GM19395 (cell line): ENCODE measurements at regions not wholly inside any gene's neighbourhood (a gene's known extent, or its start where the extent isn't known, plus 50 kb on each side); places are given as distances from the start of the nearest gene placed in this dataset.

Source experiments
- ATAC-seq: cut with Tn5 transposase; IDR thresholded peaks from one replicate; pipeline ENCODE4 v1.9.1; 2021; ENCODE audit warnings: mild to moderate bottlenecking, moderate library complexity; ENCODE audit not compliant: unreplicated experiment

GRCh38 chr20:6942266-6942665 lies 174.8 kb downstream of the BMP2 start:
- ATAC-seq: no peak

DNA sequence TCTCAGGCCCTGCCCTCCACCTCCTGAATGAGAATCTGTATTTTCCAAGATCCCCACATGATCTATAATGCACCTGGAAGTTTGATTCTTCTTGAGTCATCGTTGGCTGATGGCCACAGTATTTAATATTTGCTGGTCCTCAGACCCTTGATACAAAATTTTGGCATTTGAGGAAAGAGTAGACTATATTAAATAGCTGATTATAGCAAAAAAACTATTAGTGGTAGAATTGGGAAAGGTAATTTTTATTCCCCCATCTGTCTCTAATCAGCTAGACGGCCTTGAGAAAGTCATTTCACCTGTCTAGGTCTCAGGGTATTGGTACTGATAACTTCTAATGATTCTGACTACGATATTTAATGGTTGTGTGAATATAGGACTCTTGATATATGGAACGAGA lies 176.8 kb downstream of the BMP2 start:
- no peak for ATAC-seq

GRCh38 chr20:6953611-6954010 lies 186.1 kb downstream of the BMP2 start:
- no peak for ATAC-seq

DNA sequence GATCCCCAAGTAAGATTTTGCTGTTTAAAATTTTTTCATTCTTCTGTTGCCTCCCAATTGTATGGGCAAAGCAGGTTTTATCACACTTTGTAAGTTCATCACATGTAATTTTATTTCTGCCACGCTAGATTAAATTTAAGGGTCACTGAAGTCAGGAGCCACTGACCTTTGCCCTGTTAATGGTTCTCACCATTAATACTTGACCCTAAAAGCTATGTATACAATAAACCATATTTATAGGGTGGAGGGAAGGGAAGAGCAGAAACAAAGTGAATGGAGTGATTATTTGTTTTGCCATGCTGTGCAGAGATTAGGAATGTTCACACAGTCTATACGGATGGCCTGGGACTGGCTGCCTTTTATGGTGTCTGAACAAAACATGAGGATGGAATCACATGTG lies 186.7 kb downstream of the BMP2 start:
- no peak for ATAC-seq

DNA sequence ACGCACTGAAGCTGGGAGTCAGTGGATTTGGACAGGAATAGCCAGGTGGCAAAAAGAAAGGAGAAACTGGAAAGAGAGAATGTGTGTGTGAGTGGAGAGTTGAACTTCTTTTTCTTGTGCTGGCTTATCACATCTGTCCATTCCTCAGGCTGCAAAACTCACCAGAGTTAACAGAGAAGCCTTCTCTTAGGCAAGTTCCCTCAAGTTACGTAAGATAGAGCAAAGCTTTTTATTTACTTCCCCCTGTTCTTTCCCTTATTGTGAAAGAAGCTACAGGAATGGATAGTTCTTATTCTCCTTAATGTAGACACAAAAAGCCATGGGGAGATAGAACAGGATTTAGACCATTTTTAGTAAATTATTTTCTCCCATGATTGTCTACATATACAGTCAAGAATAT lies 188.6 kb downstream of the BMP2 start:
- no peak for ATAC-seq

DNA sequence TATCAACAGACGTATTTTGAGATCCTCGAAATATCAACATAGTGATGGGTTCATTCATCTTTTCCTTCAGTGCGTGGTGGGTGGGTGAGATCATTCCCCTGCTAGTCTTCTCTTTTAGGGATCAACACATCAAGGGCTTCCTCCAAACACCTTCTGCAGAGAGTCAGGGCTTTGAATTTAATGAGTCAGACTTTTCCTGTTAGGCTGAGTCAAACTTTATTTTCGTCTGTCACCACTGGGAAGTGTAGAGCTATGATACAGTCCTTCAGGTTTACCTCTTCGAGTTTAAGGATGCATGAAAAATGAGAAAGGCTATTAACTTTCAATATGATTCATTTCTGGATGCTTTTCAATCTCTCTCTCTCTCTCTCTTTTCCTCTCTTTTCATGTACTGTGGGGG lies 189.1 kb downstream of the BMP2 start:
- ATAC-seq: no peak

DNA sequence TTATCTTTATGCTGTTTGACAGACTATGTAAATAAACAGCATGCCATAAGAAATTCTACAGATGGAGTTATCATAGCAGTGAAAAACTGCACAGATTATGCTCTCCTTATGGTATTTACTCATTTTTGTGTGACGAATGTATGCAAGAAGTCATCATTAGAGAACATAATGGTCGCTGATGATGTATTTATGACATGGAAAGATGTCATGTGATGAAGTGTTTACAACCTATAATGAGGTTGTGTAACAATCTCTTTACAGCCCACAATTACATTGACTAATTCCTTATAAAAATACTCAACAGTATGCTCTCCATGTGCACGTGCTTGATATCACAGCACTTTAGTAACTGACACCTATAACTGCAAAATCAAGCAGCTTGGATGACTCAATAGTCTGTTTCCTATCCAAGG lies 192.4 kb downstream of the BMP2 start:
- no peak for ATAC-seq

GRCh38 chr20:6966721-6967120 lies 199.2 kb downstream of the BMP2 start:
- no peak for ATAC-seq

DNA sequence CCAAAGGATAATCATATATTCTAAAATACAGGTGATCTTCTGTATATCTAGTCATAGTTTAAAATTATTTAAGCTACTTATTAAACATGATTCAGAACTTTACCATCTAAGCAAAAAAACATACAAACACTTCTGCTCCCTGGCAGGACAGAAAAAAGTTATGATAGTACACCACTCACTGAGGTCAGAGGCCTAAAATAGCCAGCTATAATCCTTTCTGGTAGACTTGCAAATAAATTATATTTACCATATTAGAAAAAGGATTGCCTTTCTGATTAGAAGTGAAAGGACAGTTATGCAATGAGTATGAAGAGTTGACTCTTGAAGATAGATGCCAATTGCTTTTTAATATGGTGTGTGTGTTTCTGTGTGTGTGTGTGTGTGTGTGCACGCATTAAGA lies 207.4 kb downstream of the BMP2 start:
- no peak for ATAC-seq

DNA sequence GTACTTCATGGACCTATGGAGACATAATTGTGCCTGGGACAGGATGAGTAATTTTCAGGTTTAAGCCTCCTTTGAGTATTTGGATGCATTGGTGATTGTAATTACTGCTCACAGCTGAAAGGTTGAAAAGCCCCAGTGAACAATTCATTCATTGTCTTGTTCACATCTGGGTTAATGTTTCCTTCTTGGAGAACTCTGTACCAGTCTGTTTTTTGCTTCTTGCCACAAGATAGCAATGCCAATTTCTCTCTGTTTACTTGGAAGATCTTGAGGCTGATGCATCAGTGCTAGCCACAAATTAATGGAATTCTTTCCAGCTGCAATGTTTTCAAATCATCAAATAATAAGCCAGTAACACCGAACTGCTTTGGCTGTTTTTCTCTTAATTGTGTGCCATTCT lies 207.8 kb downstream of the BMP2 start:
- ATAC-seq: no peak

DNA sequence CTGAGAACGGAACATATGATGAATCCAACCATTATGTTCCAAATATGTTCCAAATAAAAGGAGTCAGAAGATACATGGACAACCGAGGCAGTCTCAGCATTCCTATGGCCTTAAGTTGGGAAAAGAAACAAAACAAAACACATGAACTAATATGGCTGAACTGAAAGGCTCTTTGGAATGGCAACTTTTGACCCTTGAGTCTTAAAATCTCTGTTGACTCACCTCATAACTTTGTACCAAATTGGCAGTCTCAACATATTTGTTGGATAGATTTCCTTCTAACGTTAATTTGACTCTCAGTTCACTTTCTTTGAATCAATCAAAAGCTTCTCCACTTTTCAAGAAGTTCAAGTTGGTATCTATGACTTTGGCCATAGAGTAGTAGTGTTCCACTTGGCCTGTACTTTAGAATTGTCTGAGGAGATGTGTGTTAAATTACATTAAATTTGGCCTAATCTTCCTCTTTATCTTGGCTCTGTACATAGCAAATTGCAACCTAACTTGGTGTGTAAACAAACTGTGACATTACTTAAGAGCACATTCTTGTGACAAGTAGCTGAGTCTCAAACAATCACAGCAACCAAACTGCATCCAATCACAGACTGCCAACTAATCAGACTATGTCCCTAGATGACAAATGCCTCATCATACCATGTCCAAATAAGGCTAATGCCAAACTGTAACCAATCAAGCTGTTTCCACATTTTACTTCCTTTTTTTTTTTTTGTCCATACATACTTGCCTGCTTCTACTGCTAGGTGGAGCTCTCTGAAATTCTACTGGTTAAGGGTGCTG lies 208.8 kb downstream of the BMP2 start:
- no peak for ATAC-seq

- no peak for ATAC-seq
Observed at GRCh38 chr20:6979621-6980020, 212.1 kb downstream of the BMP2 start.

DNA sequence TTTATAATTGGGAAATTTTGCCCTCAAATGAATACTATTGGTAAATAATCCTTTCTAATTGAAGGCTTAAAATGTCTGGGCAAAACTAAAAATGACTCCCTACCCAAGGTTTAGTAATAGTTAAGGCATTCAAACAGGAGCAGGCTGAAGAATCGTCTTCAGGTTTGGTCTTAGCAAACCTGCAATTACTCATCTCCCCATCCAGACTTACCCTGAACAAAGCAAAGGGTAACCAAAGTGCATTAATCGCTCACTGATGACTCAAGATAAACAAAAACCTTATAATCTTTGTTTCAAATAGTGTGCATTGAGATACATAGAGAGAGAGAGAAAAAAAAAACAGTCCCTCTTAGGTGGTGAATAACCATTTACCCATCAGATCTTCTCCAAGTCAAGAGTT lies 225.5 kb downstream of the BMP2 start:
- ATAC-seq: no peak

DNA sequence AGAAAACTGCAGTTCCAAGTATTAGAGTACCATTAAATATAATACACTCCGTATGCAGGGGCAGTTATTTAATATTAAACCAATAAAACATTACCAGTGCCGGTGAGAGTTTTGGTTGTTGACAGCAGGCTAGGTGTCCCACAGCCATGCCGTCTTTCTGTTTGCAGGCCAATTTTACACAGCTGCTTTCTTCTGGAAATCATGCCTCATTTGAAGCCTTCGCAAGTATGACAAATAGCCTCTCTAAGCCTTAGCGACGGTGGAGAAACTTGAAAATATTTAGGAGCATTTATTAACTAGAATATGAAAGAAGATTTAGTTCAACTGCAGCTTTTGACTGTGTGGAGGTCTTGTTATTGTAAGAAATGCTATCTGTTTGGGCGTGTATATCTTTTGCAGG lies 226.0 kb downstream of the BMP2 start:
- no peak for ATAC-seq

DNA sequence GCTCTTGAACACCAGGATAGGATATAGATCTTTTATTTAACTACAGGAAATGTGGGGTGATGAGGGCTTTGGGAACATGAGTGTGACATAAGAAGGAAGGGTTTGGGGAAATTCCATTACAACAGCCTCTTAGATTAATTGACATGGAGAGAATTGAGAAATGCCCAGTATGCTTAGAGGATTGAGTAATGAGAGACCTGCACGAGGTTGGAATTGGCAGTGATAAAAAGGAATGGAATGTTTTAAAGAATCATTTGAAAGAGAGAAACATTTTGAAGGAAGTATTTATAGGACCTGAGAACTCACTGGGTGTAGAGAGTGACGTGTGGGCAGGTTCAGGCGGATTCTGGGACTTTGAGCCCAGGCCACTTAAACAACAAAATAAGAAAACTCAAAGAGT lies 227.0 kb downstream of the BMP2 start:
- no peak for ATAC-seq

- no peak for ATAC-seq
Observed at GRCh38 chr20:6998909-6999308, 231.4 kb downstream of the BMP2 start.

GRCh38 chr20:6999381-6999780 lies 231.9 kb downstream of the BMP2 start:
- ATAC-seq: no peak

DNA sequence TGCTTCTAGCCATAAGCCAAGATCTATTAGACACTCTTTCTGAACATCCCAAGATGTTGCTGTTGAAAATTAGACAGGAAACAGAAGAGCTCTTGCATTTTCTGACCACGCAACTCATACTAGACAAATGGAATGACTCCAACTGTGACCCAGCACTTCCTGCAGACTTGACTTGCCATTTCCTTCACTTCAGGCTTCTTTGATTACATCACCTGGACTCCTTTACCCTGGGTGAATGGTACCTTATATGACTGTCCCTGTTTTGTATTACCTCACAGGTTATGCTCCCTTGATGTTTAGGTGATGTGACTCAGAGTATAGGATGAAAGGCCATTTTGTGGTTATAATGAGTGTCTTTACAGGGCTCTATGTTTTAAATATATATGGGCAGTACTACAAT lies 236.1 kb downstream of the BMP2 start:
- ATAC-seq: no peak

GRCh38 chr20:7004801-7005200 lies 237.3 kb downstream of the BMP2 start:
- ATAC-seq: no peak

DNA sequence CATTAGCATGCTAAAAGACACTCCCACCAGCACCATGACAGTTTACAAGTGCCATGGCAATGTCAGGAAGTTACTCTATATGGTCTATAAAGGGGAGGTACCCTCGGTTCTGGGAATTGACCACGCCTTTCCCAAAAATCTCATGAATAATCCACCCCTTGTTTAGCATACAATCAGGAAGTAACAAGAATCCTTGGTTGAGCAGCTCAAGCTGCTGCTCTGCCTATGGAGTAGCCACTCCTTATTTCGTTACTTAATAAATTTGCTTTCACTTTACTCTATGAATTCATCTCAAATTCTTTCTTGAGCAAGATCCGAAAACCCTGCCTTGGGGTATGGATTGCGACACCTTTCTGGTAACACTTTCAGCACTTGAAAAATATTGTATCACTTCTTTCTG lies 243.0 kb downstream of the BMP2 start:
- no peak for ATAC-seq

GRCh38 chr20:7015257-7015656 lies 247.8 kb downstream of the BMP2 start:
- no peak for ATAC-seq

DNA sequence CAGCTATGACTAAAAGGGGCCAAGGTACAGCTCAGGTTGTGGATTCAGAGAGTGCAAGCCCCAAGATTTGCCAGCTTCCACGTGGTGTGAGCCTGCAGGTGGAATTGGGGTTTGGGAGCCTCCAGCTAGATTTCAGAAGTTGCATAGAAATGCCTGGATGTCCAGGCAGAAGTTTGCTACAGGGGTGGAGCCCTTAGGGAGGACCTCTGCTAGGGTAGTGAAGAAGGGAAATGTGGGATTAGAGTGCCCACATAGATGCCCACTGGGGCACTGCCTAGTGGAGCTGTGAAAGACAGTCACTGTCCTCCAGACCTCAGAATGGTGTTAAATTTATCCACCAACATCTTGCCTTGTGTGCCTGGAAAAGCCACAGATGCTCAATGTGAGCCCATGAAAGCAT lies 255.1 kb downstream of the BMP2 start:
- ATAC-seq: no peak

- no peak for ATAC-seq
Observed at GRCh38 chr20:7025635-7026034, 258.1 kb downstream of the BMP2 start.
